OCI-LY7 (cell line): ENCODE measurements at regions not wholly inside any gene's neighbourhood (a gene's known extent, or its start where the extent isn't known, plus 50 kb on each side); places are given as distances from the start of the nearest gene placed in this dataset.

Experiments
- BruUV-seq: library from RNA; stranded (reverse); fragments of 400-500 nt; replicated peaks from 2 replicates; lab custom pipeline; 2021; lab: Mats Ljungman, UMichigan
- CTCF ChIA-PET: fragments of 300-600 bp; sonication (Branson Sonifier 250); formaldehyde crosslinking; loops from one replicate; lab custom pipeline; 2022; ENCODE audit warnings: antibody characterized with exemption; ENCODE audit not compliant: unreplicated experiment; lab: Charles Lee
- POLR2A ChIA-PET: fragments of 300-600 bp; sonication (Branson Sonifier 250); formaldehyde crosslinking; loops from one replicate; lab custom pipeline; 2022; ENCODE audit warnings: antibody characterized with exemption; lab: Charles Lee
- DNase-seq: peaks from one replicate; pipeline ENCODE4 v3.0.0-alpha.2; 2015; ENCODE audit warnings: low spot score
- H2AFZ ChIP-seq: fragments of 200-600 bp; sonication (generic), shearing (Covaris generic); 2 replicates; pipeline ENCODE4 v1.6.1; 2014; ENCODE audit warnings: mild to moderate bottlenecking, antibody characterized with exemption, low read length, moderate library complexity
- H3K27ac ChIP-seq: fragments of 200-600 bp; sonication (generic); 2 replicates; pipeline ENCODE4 v1.5.1; 2014; ENCODE audit warnings: mixed run types, low read depth, mild to moderate bottlenecking, moderate library complexity, low read length, inconsistent platforms; ENCODE audit not compliant: poor library complexity, severe bottlenecking
- H3K36me3 ChIP-seq: fragments of 200-600 bp; sonication (generic); 2 replicates; pipeline ENCODE4 v1.6.1; 2014; ENCODE audit warnings: mild to moderate bottlenecking, antibody characterized with exemption, low read length, moderate library complexity, mixed read lengths; ENCODE audit not compliant: insufficient read depth
- H3K4me1 ChIP-seq: fragments of 200-600 bp; sonication (generic); 2 replicates; pipeline ENCODE4 v1.5.1; 2014; ENCODE audit warnings: mild to moderate bottlenecking, low read length; ENCODE audit not compliant: insufficient read depth, poor library complexity, severe bottlenecking
- H3K4me2 ChIP-seq: fragments of 200-600 bp; sonication (generic); 2 replicates; pipeline ENCODE4 v1.6.1; 2014; ENCODE audit warnings: mild to moderate bottlenecking, low read length
- H3K4me3 ChIP-seq: fragments of 200-600 bp; sonication (generic); 2 replicates; pipeline ENCODE4 v1.5.1; 2014; ENCODE audit warnings: mild to moderate bottlenecking, low read depth, low read length; ENCODE audit not compliant: poor library complexity, severe bottlenecking
- H3K79me2 ChIP-seq: fragments of 200-600 bp; sonication (generic); 2 replicates; pipeline ENCODE4 v1.6.1; 2016; ENCODE audit warnings: low read depth, mild to moderate bottlenecking, low read length, moderate library complexity, mixed read lengths; ENCODE audit not compliant: insufficient read depth
- H3K9me2 ChIP-seq: fragments of 200-600 bp; sonication (generic); 2 replicates; pipeline ENCODE4 v1.6.1; 2016; ENCODE audit warnings: mild to moderate bottlenecking, low read length, mixed read lengths; ENCODE audit not compliant: insufficient read depth
- H3K9me3 ChIP-seq: fragments of 200-600 bp; sonication (generic); 2 replicates; pipeline ENCODE4 v1.6.1; 2014; ENCODE audit warnings: mild to moderate bottlenecking, mixed run types, low read length, mixed read lengths
- H4K20me1 ChIP-seq: fragments of 200-600 bp; sonication (generic); 2 replicates; pipeline ENCODE4 v1.6.1; 2014; ENCODE audit warnings: mild to moderate bottlenecking, antibody characterized with exemption, low read length, moderate library complexity, mixed read lengths; ENCODE audit not compliant: insufficient read depth
- CTCF ChIP-seq: fragments of 200-600 bp; sonication (generic); conservative IDR thresholded peaks from 2 replicates; pipeline ENCODE4 v1.5.1; 2014; ENCODE audit warnings: mild to moderate bottlenecking, antibody characterized with exemption, low read length, moderate library complexity, mixed read lengths
- EZH2phosphoT487 ChIP-seq: fragments of 200-600 bp; sonication (generic); IDR thresholded peaks from 2 replicates; pipeline ENCODE4 v1.6.1; 2018; ENCODE audit warnings: low read depth, borderline replicate concordance, mild to moderate bottlenecking, mixed run types, antibody characterized with exemption, low read length, moderate library complexity, mixed read lengths
- intact Hi-C: fragments of 100-400 bp; cut with micrococcal nuclease; formaldehyde crosslinking; loops from one replicate; pipeline ENCODE4 v1.10.0; 2022; ENCODE audit not compliant: unreplicated experiment

GRCh38 chrX:724256-724655 lies 93.7 kb downstream of the SHOX start:
- TF ChIP-seq CTCF (no peak), EZH2phosphoT487 (no peak)
- no TSS peak for BruUV-seq
- no peaks in the 10 kb centered on the region for H3K36me3 ChIP-seq
- H3K9me3 ChIP-seq: 0 out of 2 replicates have a peak, but pooled peaks cover 6% of the 10 kb centered on the region
- no peaks in the 10 kb centered on the region for H4K20me1 ChIP-seq
- H3K4me3 ChIP-seq: no peak overlapping the region
- no peak for DNase-seq
- H3K4me2 ChIP-seq: no peak overlapping the region
- no peaks in the 10 kb centered on the region for H3K79me2 ChIP-seq
- H3K4me1 ChIP-seq: no peaks in the 10 kb centered on the region
- no peak overlapping the region for H2AFZ ChIP-seq
- POLR2A ChIA-PET: no interaction called here
- intact Hi-C loops: no loop called here
- H3K9me2 ChIP-seq: no peaks in the 10 kb centered on the region
- no peak overlapping the region for H3K27ac ChIP-seq
- CTCF ChIA-PET: no interaction called here

- TF ChIP-seq EZH2phosphoT487: no peak
- no TSS peak for BruUV-seq
- Histone ChIP-seq H3K9me2 (no peaks in the 10 kb centered on the region), H3K9me3 (0 out of 2 replicates have a peak, but pooled peaks cover 6% of the 10 kb centered on the region), H3K4me1 (no peaks in the 10 kb centered on the region), H3K4me2 (no peak overlapping the region), H4K20me1 (no peaks in the 10 kb centered on the region), H2AFZ (no peak overlapping the region), H3K27ac (no peak overlapping the region), H3K79me2 (no peaks in the 10 kb centered on the region), H3K36me3 (no peaks in the 10 kb centered on the region), H3K4me3 (no peak overlapping the region)
- DNase-seq: no peak
- ChIA-PET CTCF (no interaction called here), POLR2A (no interaction called here)
- intact Hi-C loops: no loop called here
These were observed 93.2 kb downstream of the SHOX start for GRCh38 chrX:723781-724180.

GRCh38 chrX:721354-721753 lies 90.8 kb downstream of the SHOX start:
- ChIA-PET POLR2A (no interaction called here), CTCF (no interaction called here)
- H3K36me3 ChIP-seq: no peaks in the 10 kb centered on the region
- H3K9me2 ChIP-seq: no peaks in the 10 kb centered on the region
- no peak for DNase-seq
- H2AFZ ChIP-seq: no peak overlapping the region
- 0 out of 2 replicates have a peak, but pooled peaks cover 6% of the 10 kb centered on the region for H3K9me3 ChIP-seq
- H4K20me1 ChIP-seq: no peaks in the 10 kb centered on the region
- no peaks in the 10 kb centered on the region for H3K79me2 ChIP-seq
- H3K4me2 ChIP-seq: no peak overlapping the region
- BruUV-seq: no TSS peak
- no peak overlapping the region for H3K27ac ChIP-seq
- H3K4me1 ChIP-seq: no peaks in the 10 kb centered on the region
- H3K4me3 ChIP-seq: no peak overlapping the region
- intact Hi-C loops: no loop called here
- TF ChIP-seq EZH2phosphoT487: no peak

- Histone ChIP-seq H3K9me3 (0 out of 2 replicates have a peak, but pooled peaks cover 6% of the 10 kb centered on the region), H3K4me3 (no peak overlapping the region), H3K79me2 (no peaks in the 10 kb centered on the region), H3K9me2 (no peaks in the 10 kb centered on the region), H3K4me2 (no peak overlapping the region), H3K36me3 (no peaks in the 10 kb centered on the region), H3K4me1 (no peaks in the 10 kb centered on the region), H4K20me1 (no peaks in the 10 kb centered on the region), H2AFZ (no peak overlapping the region), H3K27ac (no peak overlapping the region)
- TF ChIP-seq CTCF: no peak
- no peak for TF ChIP-seq EZH2phosphoT487
- BruUV-seq: no TSS peak
- intact Hi-C loops: no loop called here
- POLR2A ChIA-PET: no interaction called here
- no peak for DNase-seq
- CTCF ChIA-PET: no interaction called here
These were observed 90.2 kb downstream of the SHOX start for GRCh38 chrX:720825-721224.
